ENCODE measurements at regions not wholly inside any gene's neighbourhood (a gene's known extent, or its start where the extent isn't known, plus 50 kb on each side); places are given as distances from the start of the nearest gene placed in this dataset.
A peak's percentile ranks its signal among the peaks of the same experiment; 100 is the strongest.

DNA sequence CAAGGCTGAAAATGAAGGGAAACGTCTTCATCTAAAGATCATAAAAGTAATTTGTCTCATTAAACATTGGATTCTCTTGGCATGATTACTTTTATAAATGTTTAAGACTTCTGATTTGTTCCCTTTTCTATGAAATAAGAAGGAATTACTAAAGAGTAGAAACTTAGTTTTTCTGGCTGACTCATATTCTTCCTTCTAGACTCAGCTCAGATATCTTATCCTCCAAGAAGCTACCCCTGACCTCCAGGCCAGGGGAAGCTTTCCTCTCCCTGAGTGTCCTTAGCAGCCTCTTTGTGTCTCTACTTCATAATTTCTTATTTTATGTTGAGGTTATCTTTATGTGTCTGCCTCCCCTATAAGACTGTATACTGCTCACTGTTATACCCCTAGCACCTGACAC is 291.9 kb upstream of the STT3B start:
- H3K27me3 Mint-ChIP-seq (ENCODE audit: insufficient read depth, low read depth, poor library complexity), result no peaks in the 10 kb centered on the region
- Histone ChIP-seq H2AFZ (no peak overlapping the region), H3K4me3 (no peak overlapping the region), H3K36me3 (ENCODE audit: insufficient read depth) (no peaks in the 10 kb centered on the region), H3F3A (replicated peaks; ENCODE audit: low read depth) (no peaks in the 10 kb centered on the region), H3K4me1 (ENCODE audit: insufficient read depth) (peaks cover 9% of the 10 kb centered on the region), H3K9me2 (ENCODE audit: insufficient read depth) (no peaks in the 10 kb centered on the region), H3K4me2 (no peak overlapping the region), H4K20me1 (replicated peaks; ENCODE audit: insufficient read depth) (no peaks in the 10 kb centered on the region), H3K27ac (ENCODE audit: low read depth) (no peak overlapping the region), H3K27me3 (ENCODE audit: insufficient read depth) (no peaks in the 10 kb centered on the region), H3K79me2 (replicated peaks; ENCODE audit: insufficient read depth) (no peaks in the 10 kb centered on the region)
- no peak overlapping the region; the same call in 1 of the 2 replicates for H3K27ac Mint-ChIP-seq
- no peaks in the 10 kb centered on the region for H3K36me3 Mint-ChIP-seq (ENCODE audit: low read depth)
- DNase-seq (ENCODE audit: low spot score) (no peak), ATAC-seq (no peak)
- peaks cover 21% of the 10 kb centered on the region for H3K4me1 Mint-ChIP-seq
- no peak overlapping the region for H3K4me3 Mint-ChIP-seq
- no peaks in the 10 kb centered on the region for H3K9me3 Mint-ChIP-seq
- TF ChIP-seq EZH2 (IDR thresholded peaks at IDR 0.05; ENCODE audit: low read depth, unreplicated experiment) (no peak), EZH2phosphoT487 (IDR thresholded peaks at IDR 0.05; ENCODE audit: unreplicated experiment) (no peak)
- TF ChIP-seq, protein P1, sequence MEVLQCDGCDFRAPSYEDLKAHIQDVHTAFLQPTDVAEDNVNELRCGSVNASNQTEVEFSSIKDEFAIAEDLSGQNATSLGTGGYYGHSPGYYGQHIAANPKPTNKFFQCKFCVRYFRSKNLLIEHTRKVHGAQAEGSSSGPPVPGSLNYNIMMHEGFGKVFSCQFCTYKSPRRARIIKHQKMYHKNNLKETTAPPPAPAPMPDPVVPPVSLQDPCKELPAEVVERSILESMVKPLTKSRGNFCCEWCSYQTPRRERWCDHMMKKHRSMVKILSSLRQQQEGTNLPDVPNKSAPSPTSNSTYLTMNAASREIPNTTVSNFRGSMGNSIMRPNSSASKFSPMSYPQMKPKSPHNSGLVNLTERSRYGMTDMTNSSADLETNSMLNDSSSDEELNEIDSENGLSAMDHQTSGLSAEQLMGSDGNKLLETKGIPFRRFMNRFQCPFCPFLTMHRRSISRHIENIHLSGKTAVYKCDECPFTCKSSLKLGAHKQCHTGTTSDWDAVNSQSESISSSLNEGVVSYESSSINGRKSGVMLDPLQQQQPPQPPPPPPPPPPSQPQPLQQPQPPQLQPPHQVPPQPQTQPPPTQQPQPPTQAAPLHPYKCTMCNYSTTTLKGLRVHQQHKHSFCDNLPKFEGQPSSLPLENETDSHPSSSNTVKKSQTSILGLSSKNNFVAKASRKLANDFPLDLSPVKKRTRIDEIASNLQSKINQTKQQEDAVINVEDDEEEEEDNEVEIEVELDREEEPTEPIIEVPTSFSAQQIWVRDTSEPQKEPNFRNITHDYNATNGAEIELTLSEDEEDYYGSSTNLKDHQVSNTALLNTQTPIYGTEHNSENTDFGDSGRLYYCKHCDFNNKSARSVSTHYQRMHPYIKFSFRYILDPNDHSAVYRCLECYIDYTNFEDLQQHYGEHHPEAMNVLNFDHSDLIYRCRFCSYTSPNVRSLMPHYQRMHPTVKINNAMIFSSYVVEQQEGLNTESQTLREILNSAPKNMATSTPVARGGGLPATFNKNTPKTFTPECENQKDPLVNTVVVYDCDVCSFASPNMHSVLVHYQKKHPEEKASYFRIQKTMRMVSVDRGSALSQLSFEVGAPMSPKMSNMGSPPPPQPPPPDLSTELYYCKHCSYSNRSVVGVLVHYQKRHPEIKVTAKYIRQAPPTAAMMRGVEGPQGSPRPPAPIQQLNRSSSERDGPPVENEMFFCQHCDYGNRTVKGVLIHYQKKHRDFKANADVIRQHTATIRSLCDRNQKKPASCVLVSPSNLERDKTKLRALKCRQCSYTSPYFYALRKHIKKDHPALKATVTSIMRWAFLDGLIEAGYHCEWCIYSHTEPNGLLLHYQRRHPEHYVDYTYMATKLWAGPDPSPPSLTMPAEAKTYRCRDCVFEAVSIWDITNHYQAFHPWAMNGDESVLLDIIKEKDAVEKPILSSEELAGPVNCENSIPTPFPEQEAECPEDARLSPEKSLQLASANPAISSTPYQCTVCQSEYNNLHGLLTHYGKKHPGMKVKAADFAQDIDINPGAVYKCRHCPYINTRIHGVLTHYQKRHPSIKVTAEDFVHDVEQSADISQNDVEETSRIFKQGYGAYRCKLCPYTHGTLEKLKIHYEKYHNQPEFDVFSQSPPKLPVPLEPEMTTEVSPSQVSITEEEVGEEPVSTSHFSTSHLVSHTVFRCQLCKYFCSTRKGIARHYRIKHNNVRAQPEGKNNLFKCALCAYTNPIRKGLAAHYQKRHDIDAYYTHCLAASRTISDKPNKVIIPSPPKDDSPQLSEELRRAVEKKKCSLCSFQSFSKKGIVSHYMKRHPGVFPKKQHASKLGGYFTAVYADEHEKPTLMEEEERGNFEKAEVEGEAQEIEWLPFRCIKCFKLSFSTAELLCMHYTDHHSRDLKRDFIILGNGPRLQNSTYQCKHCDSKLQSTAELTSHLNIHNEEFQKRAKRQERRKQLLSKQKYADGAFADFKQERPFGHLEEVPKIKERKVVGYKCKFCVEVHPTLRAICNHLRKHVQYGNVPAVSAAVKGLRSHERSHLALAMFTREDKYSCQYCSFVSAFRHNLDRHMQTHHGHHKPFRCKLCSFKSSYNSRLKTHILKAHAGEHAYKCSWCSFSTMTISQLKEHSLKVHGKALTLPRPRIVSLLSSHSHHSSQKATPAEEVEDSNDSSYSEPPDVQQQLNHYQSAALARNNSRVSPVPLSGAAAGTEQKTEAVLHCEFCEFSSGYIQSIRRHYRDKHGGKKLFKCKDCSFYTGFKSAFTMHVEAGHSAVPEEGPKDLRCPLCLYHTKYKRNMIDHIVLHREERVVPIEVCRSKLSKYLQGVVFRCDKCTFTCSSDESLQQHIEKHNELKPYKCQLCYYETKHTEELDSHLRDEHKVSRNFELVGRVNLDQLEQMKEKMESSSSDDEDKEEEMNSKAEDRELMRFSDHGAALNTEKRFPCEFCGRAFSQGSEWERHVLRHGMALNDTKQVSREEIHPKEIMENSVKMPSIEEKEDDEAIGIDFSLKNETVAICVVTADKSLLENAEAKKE (CRISPR knock-in tag; IDR thresholded peaks at IDR 0.05), result no peak

GRCh38 chr3:31241533-31241932 is 291.2 kb upstream of the STT3B start:
- ATAC-seq, result peak; percentile 53
- Histone ChIP-seq H2AFZ (peak overlapping the region; percentile 66; the same call in 1 of the 2 replicates), H3F3A (replicated peaks; ENCODE audit: low read depth) (no peaks in the 10 kb centered on the region), H3K27me3 (ENCODE audit: insufficient read depth) (no peaks in the 10 kb centered on the region), H3K36me3 (ENCODE audit: insufficient read depth) (no peaks in the 10 kb centered on the region), H3K4me1 (ENCODE audit: insufficient read depth) (peaks cover 9% of the 10 kb centered on the region), H3K4me2 (no peak overlapping the region), H3K4me3 (no peak overlapping the region), H3K79me2 (replicated peaks; ENCODE audit: insufficient read depth) (no peaks in the 10 kb centered on the region), H3K9me2 (ENCODE audit: insufficient read depth) (no peaks in the 10 kb centered on the region), H4K20me1 (replicated peaks; ENCODE audit: insufficient read depth) (no peaks in the 10 kb centered on the region), H3K27ac (ENCODE audit: low read depth) (no peak overlapping the region)
- no peaks in the 10 kb centered on the region for H3K9me3 Mint-ChIP-seq
- H3K27ac Mint-ChIP-seq, result peak overlapping the region; percentile 28; the same call in 1 of the 2 replicates
- no peak for DNase-seq (ENCODE audit: low spot score)
- peaks cover 21% of the 10 kb centered on the region for H3K4me1 Mint-ChIP-seq
- H3K27me3 Mint-ChIP-seq (ENCODE audit: insufficient read depth, low read depth, poor library complexity), result no peaks in the 10 kb centered on the region
- no peaks in the 10 kb centered on the region for H3K36me3 Mint-ChIP-seq (ENCODE audit: low read depth)
- H3K4me3 Mint-ChIP-seq, result no peak overlapping the region
- TF ChIP-seq ZNF114 (CRISPR knock-in tag; IDR thresholded peaks at IDR 0.05) (no peak), STAT1 (IDR thresholded peaks at IDR 0.05; ENCODE audit: unreplicated experiment) (no peak)
- TF ChIP-seq, protein P1 (CRISPR knock-in tag; IDR thresholded peaks at IDR 0.05), result no peak
